Neural cell (in vitro differentiated cells): ENCODE measurements at regions not wholly inside any gene's neighbourhood (a gene's known extent, or its start where the extent isn't known, plus 50 kb on each side); places are given as distances from the start of the nearest gene placed in this dataset.

Source experiments
- EP300 ChIP-seq: fragments of 450-650 bp; conservative IDR thresholded peaks from 2 replicates; pipeline ENCODE4 v1.6.1; 2014; ENCODE audit warnings: antibody characterized with exemption, mild to moderate bottlenecking, moderate library complexity; ENCODE audit not compliant: poor library complexity, severe bottlenecking
- EZH2 ChIP-seq: fragments of 200-600, 300-800 bp; shearing (Covaris generic), sonication (generic); IDR thresholded peaks from 2 replicates; pipeline ENCODE4 v1.6.1; 2014; ENCODE audit warnings: antibody characterized with exemption, low read length, borderline replicate concordance, mild to moderate bottlenecking; ENCODE audit not compliant: insufficient read depth, poor library complexity, severe bottlenecking
- POLR2AphosphoS5 ChIP-seq: IDR thresholded peaks from 2 replicates; pipeline ENCODE4 v1.6.1; 2012
- RAD21 ChIP-seq: fragments of 450-650 bp; conservative IDR thresholded peaks from 2 replicates; pipeline ENCODE4 v1.6.1; 2014; ENCODE audit warnings: antibody characterized with exemption, mild to moderate bottlenecking, moderate library complexity
- REST ChIP-seq: IDR thresholded peaks from 2 replicates; pipeline ENCODE4 v1.6.1; 2012; ENCODE audit warnings: borderline replicate concordance
- SMC3 ChIP-seq: fragments of 450-650 bp; conservative IDR thresholded peaks from 2 replicates; pipeline ENCODE4 v1.6.1; 2014; ENCODE audit warnings: antibody characterized with exemption, mild to moderate bottlenecking, moderate library complexity; ENCODE audit not compliant: poor library complexity
- TF ChIP-seq, protein P1 (sequence below): fragments of 450-650 bp; IDR thresholded peaks from 2 replicates; pipeline ENCODE4 v1.5.1; 2014; ENCODE audit warnings: antibody characterized with exemption, mild to moderate bottlenecking, moderate library complexity; ENCODE audit not compliant: poor library complexity, severe bottlenecking

GRCh38 chr18:70429847-70430500 is 141.1 kb downstream of the SOCS6 start:
- TF ChIP-seq REST, result no peak
- TF ChIP-seq EP300, result no peak
- TF ChIP-seq, protein P1, sequence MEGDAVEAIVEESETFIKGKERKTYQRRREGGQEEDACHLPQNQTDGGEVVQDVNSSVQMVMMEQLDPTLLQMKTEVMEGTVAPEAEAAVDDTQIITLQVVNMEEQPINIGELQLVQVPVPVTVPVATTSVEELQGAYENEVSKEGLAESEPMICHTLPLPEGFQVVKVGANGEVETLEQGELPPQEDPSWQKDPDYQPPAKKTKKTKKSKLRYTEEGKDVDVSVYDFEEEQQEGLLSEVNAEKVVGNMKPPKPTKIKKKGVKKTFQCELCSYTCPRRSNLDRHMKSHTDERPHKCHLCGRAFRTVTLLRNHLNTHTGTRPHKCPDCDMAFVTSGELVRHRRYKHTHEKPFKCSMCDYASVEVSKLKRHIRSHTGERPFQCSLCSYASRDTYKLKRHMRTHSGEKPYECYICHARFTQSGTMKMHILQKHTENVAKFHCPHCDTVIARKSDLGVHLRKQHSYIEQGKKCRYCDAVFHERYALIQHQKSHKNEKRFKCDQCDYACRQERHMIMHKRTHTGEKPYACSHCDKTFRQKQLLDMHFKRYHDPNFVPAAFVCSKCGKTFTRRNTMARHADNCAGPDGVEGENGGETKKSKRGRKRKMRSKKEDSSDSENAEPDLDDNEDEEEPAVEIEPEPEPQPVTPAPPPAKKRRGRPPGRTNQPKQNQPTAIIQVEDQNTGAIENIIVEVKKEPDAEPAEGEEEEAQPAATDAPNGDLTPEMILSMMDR, result no peak
- no peak for TF ChIP-seq POLR2AphosphoS5
- TF ChIP-seq EZH2, result no peak
- TF ChIP-seq SMC3, result no peak
- TF ChIP-seq RAD21, result no peak
